ENCODE measurements at regions not wholly inside any gene's neighbourhood (a gene's known extent, or its start where the extent isn't known, plus 50 kb on each side); places are given as distances from the start of the nearest gene placed in this dataset.

DNA sequence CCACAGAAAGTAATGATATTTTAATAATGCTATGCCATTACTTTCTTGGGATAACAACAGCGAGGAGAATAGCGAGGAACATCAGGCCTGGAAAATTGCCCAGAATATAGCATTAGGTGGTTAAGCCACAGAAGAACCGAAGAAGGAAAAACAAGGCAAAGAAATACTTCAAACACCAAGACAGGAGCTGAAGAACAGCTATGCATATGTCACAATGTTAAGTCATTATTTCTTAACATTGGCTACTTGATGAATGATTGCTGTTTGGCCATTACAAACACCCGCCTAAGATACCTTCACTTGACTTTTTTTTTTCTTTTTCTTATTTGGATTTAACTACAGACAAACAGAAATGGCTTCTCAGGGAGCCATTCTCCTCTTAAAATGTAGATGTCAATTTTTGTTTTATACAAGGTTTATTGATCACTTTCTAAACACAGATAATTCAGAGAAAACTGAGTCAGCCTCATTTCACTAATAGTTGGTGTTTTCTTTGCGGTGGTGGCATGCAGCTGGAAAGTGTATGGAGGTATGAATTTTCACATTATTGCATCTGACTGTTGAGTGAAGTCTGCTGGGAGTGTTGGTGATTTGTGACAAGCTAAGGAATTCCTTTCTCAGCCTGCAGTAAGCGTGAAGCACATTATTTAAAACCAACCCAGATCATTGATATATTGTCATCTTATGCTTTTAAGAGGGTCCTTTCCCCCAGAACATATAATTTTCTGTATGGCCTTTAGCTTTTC, 705.7 kb upstream of the NR2F2 start:
- H3K36me3 ChIP-seq (ENCODE audit: insufficient read depth, low read length), result no peaks in the 10 kb centered on the region
- no peak for DNase-seq
- ATAC-seq (ENCODE audit: insufficient read depth, low read depth), result no peak
- H3K4me2 ChIP-seq (ENCODE audit: insufficient read depth, low read length), result no peak overlapping the region
- H3K4me3 ChIP-seq (ENCODE audit: low read depth in 1 of 2, low read length in 2 of 2), result no peak overlapping the region
- no peaks in the 10 kb centered on the region for H4K20me1 ChIP-seq (ENCODE audit: insufficient read depth, low read length)
- TF ChIP-seq, protein P1, sequence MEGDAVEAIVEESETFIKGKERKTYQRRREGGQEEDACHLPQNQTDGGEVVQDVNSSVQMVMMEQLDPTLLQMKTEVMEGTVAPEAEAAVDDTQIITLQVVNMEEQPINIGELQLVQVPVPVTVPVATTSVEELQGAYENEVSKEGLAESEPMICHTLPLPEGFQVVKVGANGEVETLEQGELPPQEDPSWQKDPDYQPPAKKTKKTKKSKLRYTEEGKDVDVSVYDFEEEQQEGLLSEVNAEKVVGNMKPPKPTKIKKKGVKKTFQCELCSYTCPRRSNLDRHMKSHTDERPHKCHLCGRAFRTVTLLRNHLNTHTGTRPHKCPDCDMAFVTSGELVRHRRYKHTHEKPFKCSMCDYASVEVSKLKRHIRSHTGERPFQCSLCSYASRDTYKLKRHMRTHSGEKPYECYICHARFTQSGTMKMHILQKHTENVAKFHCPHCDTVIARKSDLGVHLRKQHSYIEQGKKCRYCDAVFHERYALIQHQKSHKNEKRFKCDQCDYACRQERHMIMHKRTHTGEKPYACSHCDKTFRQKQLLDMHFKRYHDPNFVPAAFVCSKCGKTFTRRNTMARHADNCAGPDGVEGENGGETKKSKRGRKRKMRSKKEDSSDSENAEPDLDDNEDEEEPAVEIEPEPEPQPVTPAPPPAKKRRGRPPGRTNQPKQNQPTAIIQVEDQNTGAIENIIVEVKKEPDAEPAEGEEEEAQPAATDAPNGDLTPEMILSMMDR (IDR thresholded peaks at IDR 0.05; ENCODE audit: borderline replicate concordance, extremely low read depth, low read length, poor library complexity, severe bottlenecking), result no peak
- TF ChIP-seq EZH2 (IDR thresholded peaks at IDR 0.05; ENCODE audit: borderline replicate concordance, low read depth, low read length, severe bottlenecking), result no peak
- no peaks in the 10 kb centered on the region for H3K4me1 ChIP-seq (ENCODE audit: insufficient read depth, low read length)
- no peaks in the 10 kb centered on the region for H3K9me3 ChIP-seq (ENCODE audit: insufficient read depth, low read length, severe bottlenecking)
- no peak overlapping the region for H3K27ac ChIP-seq (ENCODE audit: low read length)
- H3K79me2 ChIP-seq (ENCODE audit: insufficient read depth, low read length), result no peaks in the 10 kb centered on the region
- H3K27me3 ChIP-seq (ENCODE audit: insufficient read depth, low read length, poor library complexity), result no peaks in the 10 kb centered on the region
- H2AFZ ChIP-seq (ENCODE audit: low read depth, low read length), result no peak overlapping the region
- H3K9ac ChIP-seq (ENCODE audit: low read depth, low read length), result no peak overlapping the region

GRCh38 chr15:95626501-95627361, 703.8 kb upstream of the NR2F2 start:
- Histone ChIP-seq H3K4me3 (ENCODE audit: low read depth in 1 of 2, low read length in 2 of 2) (no peak overlapping the region), H3K4me1 (ENCODE audit: insufficient read depth, low read length) (no peaks in the 10 kb centered on the region), H3K79me2 (ENCODE audit: insufficient read depth, low read length) (no peaks in the 10 kb centered on the region), H3K27ac (ENCODE audit: low read length) (no peak overlapping the region), H3K4me2 (ENCODE audit: insufficient read depth, low read length) (no peak overlapping the region), H4K20me1 (ENCODE audit: insufficient read depth, low read length) (no peaks in the 10 kb centered on the region), H3K9ac (ENCODE audit: low read depth, low read length) (no peak overlapping the region), H3K27me3 (ENCODE audit: insufficient read depth, low read length, poor library complexity) (no peaks in the 10 kb centered on the region), H3K36me3 (ENCODE audit: insufficient read depth, low read length) (no peaks in the 10 kb centered on the region), H2AFZ (ENCODE audit: low read depth, low read length) (no peak overlapping the region), H3K9me3 (ENCODE audit: insufficient read depth, low read length, severe bottlenecking) (no peaks in the 10 kb centered on the region)
- TF ChIP-seq EZH2 (IDR thresholded peaks at IDR 0.05; ENCODE audit: borderline replicate concordance, low read depth, low read length, severe bottlenecking), result no peak
- TF ChIP-seq, protein P1 (IDR thresholded peaks at IDR 0.05; ENCODE audit: borderline replicate concordance, extremely low read depth, low read length, poor library complexity, severe bottlenecking), result no peak
- ATAC-seq (ENCODE audit: insufficient read depth, low read depth) (no peak), DNase-seq (no peak)

- Histone ChIP-seq H2AFZ (ENCODE audit: low read depth, low read length) (no peak overlapping the region), H3K79me2 (ENCODE audit: insufficient read depth, low read length) (no peaks in the 10 kb centered on the region), H3K4me3 (ENCODE audit: low read depth in 1 of 2, low read length in 2 of 2) (no peak overlapping the region), H3K4me2 (ENCODE audit: insufficient read depth, low read length) (no peak overlapping the region), H3K9ac (ENCODE audit: low read depth, low read length) (no peak overlapping the region), H3K9me3 (ENCODE audit: insufficient read depth, low read length, severe bottlenecking) (no peaks in the 10 kb centered on the region), H3K36me3 (ENCODE audit: insufficient read depth, low read length) (no peaks in the 10 kb centered on the region), H3K4me1 (ENCODE audit: insufficient read depth, low read length) (no peaks in the 10 kb centered on the region), H3K27ac (ENCODE audit: low read length) (no peak overlapping the region), H3K27me3 (ENCODE audit: insufficient read depth, low read length, poor library complexity) (no peaks in the 10 kb centered on the region), H4K20me1 (ENCODE audit: insufficient read depth, low read length) (no peaks in the 10 kb centered on the region)
- DNase-seq (no peak), ATAC-seq (ENCODE audit: insufficient read depth, low read depth) (no peak)
- TF ChIP-seq, protein P1 (IDR thresholded peaks at IDR 0.05; ENCODE audit: borderline replicate concordance, extremely low read depth, low read length, poor library complexity, severe bottlenecking), result no peak
- TF ChIP-seq EZH2 (IDR thresholded peaks at IDR 0.05; ENCODE audit: borderline replicate concordance, low read depth, low read length, severe bottlenecking), result no peak
Observed at GRCh38 chr15:95629503-95630168, 700.9 kb upstream of the NR2F2 start.
